Activated naive CD4-positive, alpha-beta T cell treated with anti-CD3 and anti-CD28 coated beads for 36 hours (primary cell): ENCODE measurements at regions not wholly inside any gene's neighbourhood (a gene's known extent, or its start where the extent isn't known, plus 50 kb on each side); places are given as distances from the start of the nearest gene placed in this dataset.
"Not testable (repeated sequence)": the region's sequence is repeated elsewhere in the genome, so short reads cannot be mapped to it uniquely, and the experiment has no call there.

Experiments
- CTCF ChIA-PET: fragments of 350-600 bp; sonication (Branson Sonifier 250); formaldehyde crosslinking; loops from one replicate; lab custom pipeline; 2021; ENCODE audit warnings: antibody characterized with exemption; lab: Charles Lee
- DNase-seq: peaks from one replicate; pipeline ENCODE4 v3.0.0-alpha.2; 2020
- H3K27ac Mint-ChIP-seq: one replicate; pipeline ENCODE4 v1.8.0; 2021; ENCODE audit warnings: mild to moderate bottlenecking, mixed read lengths
- H3K27me3 Mint-ChIP-seq: one replicate; pipeline ENCODE4 v1.8.0; 2021; ENCODE audit warnings: low read depth, mixed read lengths
- H3K36me3 Mint-ChIP-seq: one replicate; pipeline ENCODE4 v1.8.0; 2021; ENCODE audit warnings: low read depth, mixed read lengths
- H3K4me1 Mint-ChIP-seq: one replicate; pipeline ENCODE4 v1.8.0; 2021; ENCODE audit warnings: low read depth, mixed read lengths
- H3K4me3 Mint-ChIP-seq: one replicate; pipeline ENCODE4 v1.8.0; 2021; ENCODE audit warnings: mild to moderate bottlenecking, moderate library complexity, mixed read lengths
- H3K9me3 Mint-ChIP-seq: one replicate; pipeline ENCODE4 v1.8.0; 2021; ENCODE audit warnings: mixed read lengths
- intact Hi-C: fragments of 100-400 bp; cut with micrococcal nuclease; formaldehyde crosslinking; loops from one replicate; pipeline ENCODE4 v1.15.1; 2023

- CTCF ChIA-PET, result no interaction called here
- Mint-ChIP-seq H3K27me3 (peaks cover 6% of the 10 kb centered on the region), H3K9me3 (no peaks in the 10 kb centered on the region), H3K4me1 (no peaks in the 10 kb centered on the region), H3K36me3 (no peaks in the 10 kb centered on the region), H3K4me3 (no peak overlapping the region), H3K27ac (no peak overlapping the region)
- intact Hi-C loops, result no loop called here
- DNase-seq, result no peak
These were observed 526.2 kb upstream of the B3GAT1 start for GRCh38 chr11:134938212-134938611.

DNA sequence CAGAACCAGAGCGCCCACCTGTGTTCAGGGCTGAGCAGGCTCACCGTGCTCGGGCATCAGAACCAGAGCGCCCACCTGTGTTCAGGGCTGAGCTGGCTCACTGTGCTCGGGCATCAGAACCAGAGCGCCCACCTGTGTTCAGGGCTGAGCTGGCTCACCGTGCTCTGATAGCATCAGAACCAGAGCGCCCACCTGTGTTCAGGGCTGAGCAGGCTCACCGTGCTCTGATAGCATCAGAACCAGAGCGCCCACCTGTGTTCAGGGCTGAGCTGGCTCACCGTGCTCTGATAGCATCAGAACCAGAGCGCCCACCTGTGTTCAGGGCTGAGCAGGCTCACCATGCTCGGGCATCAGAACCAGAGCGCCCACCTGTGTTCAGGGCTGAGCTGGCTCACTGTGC is 525.2 kb upstream of the B3GAT1 start:
- intact Hi-C loops, DNase-seq, H3K27me3 Mint-ChIP-seq: not testable (repeated sequence)

GRCh38 chr11:134932761-134933160 is 520.7 kb upstream of the B3GAT1 start:
- Mint-ChIP-seq H3K4me1 (no peaks in the 10 kb centered on the region), H3K27ac (no peak overlapping the region), H3K4me3 (no peak overlapping the region), H3K9me3 (peaks cover 7% of the 10 kb centered on the region), H3K36me3 (no peaks in the 10 kb centered on the region), H3K27me3 (peaks cover 18% of the 10 kb centered on the region)
- intact Hi-C loops, result no loop called here
- CTCF ChIA-PET, result no interaction called here
- DNase-seq, result no peak

More for the DNA sequence above, 525.2 kb upstream of the B3GAT1 start:
- H3K4me3 Mint-ChIP-seq, H3K27ac Mint-ChIP-seq, H3K36me3 Mint-ChIP-seq, CTCF ChIA-PET, H3K9me3 Mint-ChIP-seq, H3K4me1 Mint-ChIP-seq: not testable (repeated sequence)

- Mint-ChIP-seq H3K27ac (no peak overlapping the region), H3K9me3 (peaks cover 7% of the 10 kb centered on the region), H3K4me3 (no peak overlapping the region), H3K27me3 (peaks cover 19% of the 10 kb centered on the region), H3K4me1 (no peaks in the 10 kb centered on the region), H3K36me3 (no peaks in the 10 kb centered on the region)
- intact Hi-C loops, result no loop called here
- no peak for DNase-seq
- CTCF ChIA-PET, result no interaction called here
These were observed 513.4 kb upstream of the B3GAT1 start for GRCh38 chr11:134925432-134925831.

GRCh38 chr11:134923441-134923840 is 511.4 kb upstream of the B3GAT1 start:
- CTCF ChIA-PET, result no interaction called here
- peaks cover 26% of the 10 kb centered on the region for H3K27me3 Mint-ChIP-seq
- H3K36me3 Mint-ChIP-seq, result no peaks in the 10 kb centered on the region
- intact Hi-C loops, result no loop called here
- H3K27ac Mint-ChIP-seq, result no peak overlapping the region
- H3K4me3 Mint-ChIP-seq, result no peak overlapping the region
- no peaks in the 10 kb centered on the region for H3K9me3 Mint-ChIP-seq
- DNase-seq, result no peak
- no peaks in the 10 kb centered on the region for H3K4me1 Mint-ChIP-seq

DNA sequence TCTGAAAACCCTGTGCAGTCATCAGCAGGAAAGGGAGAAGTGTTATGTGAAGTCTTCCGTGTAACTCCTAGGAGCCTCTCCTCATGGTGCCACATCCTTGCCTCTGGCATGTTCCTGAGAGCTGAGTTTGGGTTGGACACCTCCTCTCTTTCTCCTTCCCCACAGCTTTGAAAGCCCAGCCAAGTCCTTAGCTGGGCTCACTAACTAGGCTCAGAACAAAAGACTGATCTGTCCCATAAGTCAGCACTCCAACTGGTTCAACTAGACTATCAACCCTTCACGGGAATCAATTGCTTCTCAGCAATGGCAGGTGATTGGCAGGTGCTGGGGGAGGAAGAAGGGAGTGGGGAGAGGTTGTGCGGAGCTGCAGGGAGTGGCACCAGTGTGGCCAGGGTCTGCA is 509.9 kb upstream of the B3GAT1 start:
- no peaks in the 10 kb centered on the region for H3K36me3 Mint-ChIP-seq
- intact Hi-C loops, result no loop called here
- peaks cover 26% of the 10 kb centered on the region for H3K27me3 Mint-ChIP-seq

GRCh38 chr11:134920851-134921608 is 509.0 kb upstream of the B3GAT1 start:
- H3K27me3 Mint-ChIP-seq, result peaks cover 29% of the 10 kb centered on the region
- no peak overlapping the region for H3K4me3 Mint-ChIP-seq
- H3K9me3 Mint-ChIP-seq, result no peaks in the 10 kb centered on the region
- intact Hi-C loops, result no loop called here
- no peaks in the 10 kb centered on the region for H3K36me3 Mint-ChIP-seq
- no peak for DNase-seq
- H3K27ac Mint-ChIP-seq, result no peak overlapping the region
- H3K4me1 Mint-ChIP-seq, result no peaks in the 10 kb centered on the region
- CTCF ChIA-PET, result no interaction called here

More for the DNA sequence above, 509.9 kb upstream of the B3GAT1 start:
- Mint-ChIP-seq H3K4me3 (no peak overlapping the region), H3K4me1 (no peaks in the 10 kb centered on the region), H3K9me3 (no peaks in the 10 kb centered on the region), H3K27ac (no peak overlapping the region)
- no peak for DNase-seq
- CTCF ChIA-PET, result no interaction called here

DNA sequence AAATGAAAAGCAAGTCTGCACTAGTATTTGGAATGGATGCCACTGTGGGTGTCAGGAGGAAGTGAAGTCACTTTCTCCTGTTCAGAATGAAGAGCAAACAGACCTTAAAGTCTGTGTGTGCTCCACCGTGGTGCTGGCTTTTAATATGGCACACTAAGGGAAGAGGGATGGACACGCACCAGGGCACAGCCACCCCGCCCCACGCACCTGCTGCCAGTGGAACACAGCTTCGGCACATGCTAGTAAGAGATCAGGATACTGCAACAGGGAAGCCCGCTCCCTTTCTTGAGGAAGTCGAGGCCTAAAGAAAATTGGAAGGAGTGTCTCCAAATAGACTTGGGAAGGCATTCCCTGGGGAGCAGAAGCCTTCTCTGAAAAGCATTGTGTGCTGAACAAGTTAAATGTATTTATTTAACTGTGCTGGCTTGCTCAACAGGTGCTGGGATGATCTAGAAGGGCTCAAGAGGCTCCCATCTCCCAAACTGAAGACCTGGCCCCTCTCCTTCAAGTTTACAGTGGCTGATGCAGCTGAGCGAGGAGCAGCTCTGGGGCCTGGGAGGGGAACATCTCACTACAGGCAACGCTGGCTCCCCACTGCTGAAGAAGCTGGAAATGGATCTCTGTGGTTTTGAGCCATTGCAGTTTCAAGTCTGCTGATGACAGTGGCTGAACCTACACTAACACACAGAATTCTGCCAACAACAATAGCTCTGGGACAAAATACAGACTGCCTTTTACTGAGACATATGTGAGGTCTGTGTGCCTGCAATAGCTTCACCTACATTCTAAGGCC is 504.6 kb upstream of the B3GAT1 start:
- Mint-ChIP-seq H3K4me3 (no peak overlapping the region), H3K9me3 (no peaks in the 10 kb centered on the region), H3K27ac (no peak overlapping the region), H3K27me3 (peaks cover 20% of the 10 kb centered on the region), H3K4me1 (no peaks in the 10 kb centered on the region), H3K36me3 (no peaks in the 10 kb centered on the region)
- intact Hi-C loops, result no loop called here
- DNase-seq, result no peak
- CTCF ChIA-PET, result no interaction called here

DNA sequence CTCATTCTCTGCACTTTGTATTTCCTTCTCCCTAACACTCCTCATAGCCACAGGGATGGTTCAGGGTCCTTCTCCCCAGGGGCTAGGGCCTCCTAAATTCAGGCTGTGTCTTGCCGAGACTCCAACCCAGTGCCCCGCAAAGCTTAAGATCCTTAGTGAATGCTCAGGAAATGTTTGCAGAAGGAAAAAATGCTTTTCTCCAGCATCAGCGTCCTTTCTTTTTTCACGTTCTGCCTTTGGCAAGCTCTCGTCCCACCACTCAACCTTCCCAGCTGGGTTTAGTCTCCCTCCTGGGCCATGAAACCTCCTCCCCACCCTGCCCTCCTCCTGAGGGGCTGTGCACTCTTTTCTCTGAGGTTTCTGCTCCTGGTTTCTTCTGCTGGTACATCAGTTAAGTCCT is 503.8 kb upstream of the B3GAT1 start:
- Mint-ChIP-seq H3K27ac (no peak overlapping the region), H3K27me3 (peaks cover 20% of the 10 kb centered on the region), H3K4me3 (no peak overlapping the region), H3K36me3 (no peaks in the 10 kb centered on the region), H3K9me3 (no peaks in the 10 kb centered on the region), H3K4me1 (no peaks in the 10 kb centered on the region)
- DNase-seq, result no peak
- intact Hi-C loops, result no loop called here
- CTCF ChIA-PET, result interaction anchor here (0.8 kb wide), 1 partner anchor 47 kb away, joined by 3 read pairs; no protein-coding TSS in a partner anchor

DNA sequence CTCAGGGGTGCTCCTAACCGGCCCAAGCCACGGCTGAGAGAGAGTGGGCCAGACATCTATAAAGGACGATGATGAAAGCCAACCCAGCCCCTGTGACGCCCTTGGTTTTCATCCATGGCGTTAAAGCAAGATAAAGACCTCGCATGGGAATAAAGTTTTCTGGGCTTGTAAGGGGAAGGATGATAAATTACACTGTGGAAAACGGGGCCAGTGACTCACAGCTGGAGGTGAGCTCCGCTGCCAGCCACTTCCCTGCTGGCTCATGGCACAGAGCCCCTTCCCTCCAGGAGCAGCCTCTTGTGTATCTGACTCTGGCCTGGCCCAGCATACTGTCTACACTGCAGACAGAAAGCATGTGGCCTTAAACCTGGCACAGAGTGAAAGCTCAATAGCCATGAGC is 503.2 kb upstream of the B3GAT1 start:
- no peaks in the 10 kb centered on the region for H3K9me3 Mint-ChIP-seq
- no peak for DNase-seq
- no peaks in the 10 kb centered on the region for H3K36me3 Mint-ChIP-seq
- CTCF ChIA-PET, result interaction anchor here (0.8 kb wide), 1 partner anchor 46 kb away, joined by 3 read pairs; no protein-coding TSS in a partner anchor
- peaks cover 16% of the 10 kb centered on the region for H3K27me3 Mint-ChIP-seq
- no peak overlapping the region for H3K4me3 Mint-ChIP-seq
- H3K27ac Mint-ChIP-seq, result no peak overlapping the region
- H3K4me1 Mint-ChIP-seq, result no peaks in the 10 kb centered on the region
- intact Hi-C loops, result no loop called here

- no peak overlapping the region for H3K27ac Mint-ChIP-seq
- no peaks in the 10 kb centered on the region for H3K9me3 Mint-ChIP-seq
- H3K4me1 Mint-ChIP-seq, result no peaks in the 10 kb centered on the region
- DNase-seq, result no peak
- H3K27me3 Mint-ChIP-seq, result peaks cover 9% of the 10 kb centered on the region
- H3K4me3 Mint-ChIP-seq, result no peak overlapping the region
- CTCF ChIA-PET, result no interaction called here
- H3K36me3 Mint-ChIP-seq, result no peaks in the 10 kb centered on the region
- intact Hi-C loops, result no loop called here
These were observed 502.1 kb upstream of the B3GAT1 start for GRCh38 chr11:134913999-134914590.

- DNase-seq, result no peak
- H3K4me3 Mint-ChIP-seq, result no peak overlapping the region
- H3K4me1 Mint-ChIP-seq, result no peaks in the 10 kb centered on the region
- peaks cover 6% of the 10 kb centered on the region for H3K27me3 Mint-ChIP-seq
- intact Hi-C loops, result no loop called here
- no peak overlapping the region for H3K27ac Mint-ChIP-seq
- CTCF ChIA-PET, result no interaction called here
- no peaks in the 10 kb centered on the region for H3K9me3 Mint-ChIP-seq
- no peaks in the 10 kb centered on the region for H3K36me3 Mint-ChIP-seq
These were observed 501.3 kb upstream of the B3GAT1 start for GRCh38 chr11:134913391-134913790.
